Type B pancreatic cell (in vitro differentiated cells): ENCODE measurements at regions not wholly inside any gene's neighbourhood (a gene's known extent, or its start where the extent isn't known, plus 50 kb on each side); places are given as distances from the start of the nearest gene placed in this dataset.

Experiments used
- DNase-seq: peaks from one replicate; pipeline ENCODE4 v3.0.0; 2021; ENCODE audit warnings: mixed read lengths; ENCODE audit not compliant: unreplicated experiment; ENCODE audit errors: extremely low spot score
- H3K27ac Mint-ChIP-seq: 2 replicates; pipeline ENCODE4 v1.8.0; 2021; ENCODE audit warnings: mild to moderate bottlenecking, mixed read lengths
- H3K27me3 Mint-ChIP-seq: 2 replicates; pipeline ENCODE4 v1.8.0; 2021; ENCODE audit warnings: mixed read lengths
- H3K36me3 Mint-ChIP-seq: 2 replicates; pipeline ENCODE4 v1.8.0; 2021; ENCODE audit warnings: mixed read lengths
- H3K4me1 Mint-ChIP-seq: one replicate; pipeline ENCODE4 v1.8.0; 2021; ENCODE audit warnings: mixed read lengths; ENCODE audit not compliant: unreplicated experiment
- H3K4me3 Mint-ChIP-seq: 2 replicates; pipeline ENCODE4 v1.8.0; 2021; ENCODE audit warnings: mild to moderate bottlenecking, mixed read lengths
- H3K9me3 Mint-ChIP-seq: 2 replicates; pipeline ENCODE4 v1.8.0; 2021; ENCODE audit warnings: mixed read lengths
- CTCF ChIP-seq: fragments of 200-600 bp; sonication (generic); conservative IDR thresholded peaks from 2 replicates; pipeline ENCODE4 v1.5.0; 2021; ENCODE audit warnings: antibody characterized with exemption, mild to moderate bottlenecking

- H3K4me3 Mint-ChIP-seq: no peak overlapping the region
- H3K4me1 Mint-ChIP-seq: no peaks in the 10 kb centered on the region
- no peak overlapping the region for H3K27ac Mint-ChIP-seq
- H3K36me3 Mint-ChIP-seq: no peaks in the 10 kb centered on the region
- H3K27me3 Mint-ChIP-seq: peaks cover 19% of the 10 kb centered on the region
- no peak for TF ChIP-seq CTCF
- DNase-seq: no peak
- H3K9me3 Mint-ChIP-seq: no peaks in the 10 kb centered on the region
These were observed 553.0 kb upstream of the CPEB2 start for GRCh38 chr4:14449308-14449707.

- Mint-ChIP-seq H3K9me3 (no peaks in the 10 kb centered on the region), H3K27me3 (peaks cover 10% of the 10 kb centered on the region), H3K4me1 (no peaks in the 10 kb centered on the region), H3K27ac (no peak overlapping the region), H3K36me3 (no peaks in the 10 kb centered on the region), H3K4me3 (no peak overlapping the region)
- no peak for DNase-seq
- no peak for TF ChIP-seq CTCF
These were observed 550.3 kb upstream of the CPEB2 start for GRCh38 chr4:14452001-14452400.

GRCh38 chr4:14452764-14453163 lies 549.5 kb upstream of the CPEB2 start:
- no peak overlapping the region for H3K27ac Mint-ChIP-seq
- no peaks in the 10 kb centered on the region for H3K36me3 Mint-ChIP-seq

GRCh38 chr4:14458463-14458862 lies 543.8 kb upstream of the CPEB2 start:
- TF ChIP-seq CTCF: no peak
- Mint-ChIP-seq H3K4me3 (no peak overlapping the region), H3K36me3 (no peaks in the 10 kb centered on the region), H3K27me3 (no peaks in the 10 kb centered on the region), H3K4me1 (no peaks in the 10 kb centered on the region), H3K27ac (no peak overlapping the region), H3K9me3 (no peaks in the 10 kb centered on the region)
- no peak for DNase-seq

More at GRCh38 chr4:14452764-14453163, 549.5 kb upstream of the CPEB2 start:
- peaks cover 9% of the 10 kb centered on the region for H3K27me3 Mint-ChIP-seq
- TF ChIP-seq CTCF: no peak
- no peak for DNase-seq
- no peaks in the 10 kb centered on the region for H3K4me1 Mint-ChIP-seq
- H3K4me3 Mint-ChIP-seq: no peak overlapping the region
- H3K9me3 Mint-ChIP-seq: no peaks in the 10 kb centered on the region

GRCh38 chr4:14465057-14465456 lies 537.2 kb upstream of the CPEB2 start:
- no peak for DNase-seq
- Mint-ChIP-seq H3K4me3 (no peak overlapping the region), H3K36me3 (no peaks in the 10 kb centered on the region), H3K27me3 (peaks cover 4% of the 10 kb centered on the region), H3K4me1 (no peaks in the 10 kb centered on the region), H3K9me3 (no peaks in the 10 kb centered on the region), H3K27ac (no peak overlapping the region)
- no peak for TF ChIP-seq CTCF

GRCh38 chr4:14465507-14465906 lies 536.8 kb upstream of the CPEB2 start:
- Mint-ChIP-seq H3K36me3 (no peaks in the 10 kb centered on the region), H3K4me1 (no peaks in the 10 kb centered on the region), H3K4me3 (no peak overlapping the region), H3K27ac (no peak overlapping the region), H3K27me3 (peaks cover 4% of the 10 kb centered on the region), H3K9me3 (no peaks in the 10 kb centered on the region)
- TF ChIP-seq CTCF: no peak
- DNase-seq: no peak
